ENCODE measurements at regions not wholly inside any gene's neighbourhood (a gene's known extent, or its start where the extent isn't known, plus 50 kb on each side); places are given as distances from the start of the nearest gene placed in this dataset.

GRCh38 chr13:100809856-100810255 lies 135.3 kb upstream of the TMTC4 start:
- Mint-ChIP-seq H3K9me3 (no peaks in the 10 kb centered on the region), H3K27ac (no peak overlapping the region), H3K27me3 (peaks cover 19% of the 10 kb centered on the region), H3K4me1 (no peaks in the 10 kb centered on the region), H3K4me3 (no peak overlapping the region), H3K36me3 (ENCODE audit: low read depth) (no peaks in the 10 kb centered on the region)
- no peak for DNase-seq
- intact Hi-C loops (cut with micrococcal nuclease), result no loop called here

- Mint-ChIP-seq H3K9me3 (no peaks in the 10 kb centered on the region), H3K27me3 (peaks cover 19% of the 10 kb centered on the region), H3K4me1 (no peaks in the 10 kb centered on the region), H3K36me3 (ENCODE audit: low read depth) (no peaks in the 10 kb centered on the region), H3K27ac (no peak overlapping the region), H3K4me3 (no peak overlapping the region)
- no peak for DNase-seq
- intact Hi-C loops (cut with micrococcal nuclease), result no loop called here
These were observed 134.5 kb upstream of the TMTC4 start for GRCh38 chr13:100809129-100809390.

- Mint-ChIP-seq H3K27ac (no peak overlapping the region), H3K27me3 (peaks cover 19% of the 10 kb centered on the region), H3K36me3 (ENCODE audit: low read depth) (no peaks in the 10 kb centered on the region), H3K4me3 (no peak overlapping the region), H3K9me3 (no peaks in the 10 kb centered on the region), H3K4me1 (no peaks in the 10 kb centered on the region)
- intact Hi-C loops (cut with micrococcal nuclease), result no loop called here
- no peak for DNase-seq
These were observed 133.9 kb upstream of the TMTC4 start for GRCh38 chr13:100808330-100809128.

GRCh38 chr13:100803091-100803490 lies 128.5 kb upstream of the TMTC4 start:
- DNase-seq, result no peak
- no peaks in the 10 kb centered on the region for H3K4me1 Mint-ChIP-seq
- no peak overlapping the region for H3K4me3 Mint-ChIP-seq
- H3K9me3 Mint-ChIP-seq, result no peaks in the 10 kb centered on the region
- H3K27ac Mint-ChIP-seq, result no peak overlapping the region
- intact Hi-C loops (cut with micrococcal nuclease), result no loop called here
- H3K27me3 Mint-ChIP-seq, result peaks cover 6% of the 10 kb centered on the region
- no peaks in the 10 kb centered on the region for H3K36me3 Mint-ChIP-seq (ENCODE audit: low read depth)

DNA sequence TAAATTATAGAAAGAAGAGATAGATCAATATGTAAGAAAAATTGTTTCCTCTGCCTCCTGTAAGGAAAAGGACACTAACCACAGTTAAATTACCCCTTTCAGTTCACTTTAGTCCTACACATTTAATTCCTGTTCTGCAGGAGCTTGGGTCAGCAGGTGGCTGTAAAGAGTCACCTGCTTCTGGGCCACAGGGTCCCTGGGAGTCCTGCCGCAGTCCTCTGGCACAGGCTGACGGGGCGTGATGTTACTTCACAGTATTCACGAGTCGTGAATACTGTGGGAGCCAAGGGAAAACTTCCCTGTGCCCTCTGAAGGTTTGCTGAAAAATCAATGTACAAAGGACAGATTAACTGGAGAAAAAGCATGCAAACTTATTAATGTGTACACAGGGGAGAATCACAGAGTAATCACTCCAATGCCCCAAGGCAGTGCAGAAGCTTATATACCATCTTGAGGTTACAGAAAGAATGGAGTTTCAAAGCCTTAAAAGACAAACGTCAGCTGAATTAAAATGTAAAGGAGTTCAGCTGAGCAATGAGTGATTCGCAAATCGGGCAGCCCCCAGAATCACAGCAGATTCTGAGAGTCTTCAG lies 125.8 kb upstream of the TMTC4 start:
- Mint-ChIP-seq H3K4me3 (no peak overlapping the region), H3K9me3 (peaks cover 5% of the 10 kb centered on the region), H3K36me3 (ENCODE audit: low read depth) (no peaks in the 10 kb centered on the region), H3K27me3 (no peaks in the 10 kb centered on the region), H3K4me1 (no peaks in the 10 kb centered on the region), H3K27ac (no peak overlapping the region)
- intact Hi-C loops (cut with micrococcal nuclease), result no loop called here
- no peak for DNase-seq

DNA sequence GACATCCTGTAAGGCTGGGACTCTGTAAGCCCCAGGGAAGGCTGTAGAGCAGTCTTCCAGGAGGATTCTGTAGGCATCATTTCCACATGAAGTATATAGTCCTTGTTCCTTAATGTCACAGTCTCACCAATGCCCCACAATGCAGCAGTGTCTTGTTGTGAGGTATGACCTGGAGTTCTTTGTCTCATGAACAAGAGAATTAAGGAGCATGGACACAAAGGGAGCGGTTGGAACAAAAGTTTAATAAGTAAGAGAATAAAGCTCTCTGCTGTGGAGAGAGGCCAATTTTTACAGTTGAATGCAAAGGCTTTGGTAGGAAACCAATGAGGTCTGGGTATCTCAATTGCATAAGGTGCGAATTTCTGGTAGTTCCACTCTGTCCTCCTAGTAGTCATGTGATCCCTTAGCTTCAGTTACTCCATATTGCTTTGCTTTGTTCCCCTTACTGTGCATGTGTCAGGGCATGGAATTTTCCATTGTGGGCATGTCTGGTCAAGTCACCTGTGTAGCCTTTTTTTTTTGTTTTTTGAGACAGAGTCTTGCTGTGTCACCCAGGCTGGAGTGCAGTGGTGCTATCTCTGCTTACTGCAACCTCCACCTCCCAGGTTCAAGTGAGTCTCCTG lies 124.3 kb upstream of the TMTC4 start:
- Mint-ChIP-seq H3K36me3 (ENCODE audit: low read depth) (no peaks in the 10 kb centered on the region), H3K9me3 (peaks cover 9% of the 10 kb centered on the region), H3K27ac (no peak overlapping the region), H3K4me3 (no peak overlapping the region), H3K4me1 (no peaks in the 10 kb centered on the region), H3K27me3 (no peaks in the 10 kb centered on the region)
- intact Hi-C loops (cut with micrococcal nuclease), result no loop called here
- no peak for DNase-seq

DNA sequence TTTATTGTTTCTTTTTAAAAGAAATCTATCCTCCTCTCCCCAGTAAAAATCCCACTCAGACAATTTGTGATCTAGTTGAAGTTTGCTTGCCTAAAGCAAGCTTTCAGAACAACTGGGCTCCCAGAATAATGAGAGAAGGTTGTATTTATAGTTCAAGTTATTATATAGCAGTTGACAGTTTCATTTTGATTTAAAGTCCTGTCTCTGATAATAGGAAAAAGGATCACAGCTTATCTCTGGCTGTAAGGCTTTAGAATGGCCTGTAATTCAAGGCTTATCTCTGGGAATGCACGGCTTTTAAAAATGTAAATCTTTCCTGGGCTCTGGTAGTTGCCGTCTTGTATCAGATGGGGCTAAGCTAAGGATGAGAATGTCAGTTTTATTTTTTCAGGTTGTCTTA lies 123.3 kb upstream of the TMTC4 start:
- DNase-seq, result no peak
- Mint-ChIP-seq H3K4me3 (no peak overlapping the region), H3K27ac (no peak overlapping the region), H3K36me3 (ENCODE audit: low read depth) (no peaks in the 10 kb centered on the region), H3K27me3 (no peaks in the 10 kb centered on the region), H3K4me1 (no peaks in the 10 kb centered on the region), H3K9me3 (peaks cover 9% of the 10 kb centered on the region)
- intact Hi-C loops (cut with micrococcal nuclease), result no loop called here

GRCh38 chr13:100796463-100796862 lies 121.9 kb upstream of the TMTC4 start:
- Mint-ChIP-seq H3K4me1 (no peaks in the 10 kb centered on the region), H3K27me3 (no peaks in the 10 kb centered on the region), H3K27ac (no peak overlapping the region), H3K9me3 (peaks cover 9% of the 10 kb centered on the region), H3K4me3 (no peak overlapping the region), H3K36me3 (ENCODE audit: low read depth) (no peaks in the 10 kb centered on the region)
- intact Hi-C loops (cut with micrococcal nuclease), result no loop called here
- no peak for DNase-seq

DNA sequence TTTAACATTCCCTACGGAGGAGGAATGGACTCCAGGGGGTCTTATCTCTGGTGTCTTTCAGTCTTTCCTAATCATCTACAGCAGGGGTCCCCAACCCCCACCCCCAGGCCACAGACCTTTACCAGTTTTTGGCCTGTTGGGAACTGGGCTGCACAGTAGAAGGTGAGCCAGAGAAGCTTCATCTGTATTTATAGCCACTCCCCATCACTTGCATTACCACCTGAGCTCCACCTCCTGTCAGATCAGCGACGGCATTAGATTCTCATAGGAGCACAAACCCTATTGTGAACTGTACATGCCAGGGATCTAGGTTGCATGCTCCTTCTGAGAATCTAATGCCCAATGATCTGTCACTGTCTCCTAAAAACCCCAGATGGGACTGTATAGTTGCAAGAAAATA lies 120.0 kb upstream of the TMTC4 start:
- Mint-ChIP-seq H3K27ac (no peak overlapping the region), H3K4me1 (no peaks in the 10 kb centered on the region), H3K27me3 (peaks cover 4% of the 10 kb centered on the region), H3K36me3 (ENCODE audit: low read depth) (no peaks in the 10 kb centered on the region), H3K4me3 (no peak overlapping the region), H3K9me3 (peaks cover 9% of the 10 kb centered on the region)
- intact Hi-C loops (cut with micrococcal nuclease), result no loop called here
- DNase-seq, result no peak

- Mint-ChIP-seq H3K36me3 (ENCODE audit: low read depth) (no peaks in the 10 kb centered on the region), H3K4me1 (no peaks in the 10 kb centered on the region), H3K9me3 (peaks cover 4% of the 10 kb centered on the region), H3K27ac (no peak overlapping the region), H3K27me3 (peaks cover 12% of the 10 kb centered on the region), H3K4me3 (no peak overlapping the region)
- intact Hi-C loops (cut with micrococcal nuclease), result no loop called here
- no peak for DNase-seq
These were observed 115.8 kb upstream of the TMTC4 start for GRCh38 chr13:100790405-100790804.

DNA sequence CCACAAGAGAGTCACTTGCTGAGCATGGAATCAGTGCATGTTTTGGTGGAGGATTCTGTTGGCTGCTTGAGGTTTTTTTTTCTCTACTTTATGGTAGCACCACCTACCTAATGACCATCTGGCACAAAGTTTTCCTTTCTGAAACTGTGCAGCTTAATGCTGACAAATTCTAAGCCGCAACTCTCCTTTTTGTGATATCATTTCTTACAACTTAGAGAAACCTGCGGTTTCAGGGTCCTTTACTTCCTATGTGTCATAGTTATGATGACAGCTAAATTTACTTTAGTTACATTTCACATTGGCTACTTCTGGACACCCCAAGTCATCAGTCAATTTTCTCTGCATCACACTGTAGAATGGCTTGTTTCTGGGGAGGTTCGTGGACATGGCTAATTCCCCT lies 115.4 kb upstream of the TMTC4 start:
- Mint-ChIP-seq H3K4me3 (no peak overlapping the region), H3K36me3 (ENCODE audit: low read depth) (no peaks in the 10 kb centered on the region), H3K4me1 (no peaks in the 10 kb centered on the region), H3K27ac (no peak overlapping the region), H3K27me3 (peaks cover 12% of the 10 kb centered on the region), H3K9me3 (peaks cover 2% of the 10 kb centered on the region)
- DNase-seq, result no peak
- intact Hi-C loops (cut with micrococcal nuclease), result no loop called here

DNA sequence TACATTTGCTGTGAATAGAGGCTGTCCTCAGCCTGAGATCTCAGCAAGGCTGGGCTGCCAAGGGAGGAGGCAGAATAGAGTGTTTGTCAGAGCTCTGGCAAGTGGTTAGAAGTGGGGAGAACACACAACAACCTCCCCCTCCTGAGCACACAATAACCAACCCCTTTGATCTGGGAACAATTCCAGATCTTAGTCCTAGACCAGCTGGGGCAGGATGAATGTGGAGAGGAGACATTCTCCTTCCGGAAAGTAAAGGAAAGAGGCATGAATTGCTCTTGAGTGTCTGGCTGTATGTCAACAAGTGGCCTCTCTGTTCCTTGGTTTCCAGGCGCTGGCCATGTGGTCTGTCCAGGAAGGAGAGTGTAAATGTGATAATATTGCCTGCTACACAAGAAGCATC lies 114.9 kb upstream of the TMTC4 start:
- Mint-ChIP-seq H3K27me3 (peaks cover 12% of the 10 kb centered on the region), H3K36me3 (ENCODE audit: low read depth) (no peaks in the 10 kb centered on the region), H3K9me3 (peaks cover 2% of the 10 kb centered on the region), H3K4me3 (no peak overlapping the region), H3K4me1 (no peaks in the 10 kb centered on the region), H3K27ac (no peak overlapping the region)
- intact Hi-C loops (cut with micrococcal nuclease), result no loop called here
- no peak for DNase-seq

GRCh38 chr13:100789025-100789424 lies 114.4 kb upstream of the TMTC4 start:
- H3K4me3 Mint-ChIP-seq, result no peak overlapping the region
- no peaks in the 10 kb centered on the region for H3K36me3 Mint-ChIP-seq (ENCODE audit: low read depth)
- peaks cover 12% of the 10 kb centered on the region for H3K27me3 Mint-ChIP-seq
- no peaks in the 10 kb centered on the region for H3K4me1 Mint-ChIP-seq
- DNase-seq, result no peak
- no peak overlapping the region for H3K27ac Mint-ChIP-seq
- H3K9me3 Mint-ChIP-seq, result no peaks in the 10 kb centered on the region
- intact Hi-C loops (cut with micrococcal nuclease), result no loop called here

GRCh38 chr13:100788540-100788939 lies 113.9 kb upstream of the TMTC4 start:
- DNase-seq, result no peak
- no peak overlapping the region for H3K27ac Mint-ChIP-seq
- H3K36me3 Mint-ChIP-seq (ENCODE audit: low read depth), result no peaks in the 10 kb centered on the region
- no peak overlapping the region for H3K4me3 Mint-ChIP-seq
- H3K9me3 Mint-ChIP-seq, result no peaks in the 10 kb centered on the region
- H3K4me1 Mint-ChIP-seq, result no peaks in the 10 kb centered on the region
- H3K27me3 Mint-ChIP-seq, result peaks cover 12% of the 10 kb centered on the region
- intact Hi-C loops (cut with micrococcal nuclease), result no loop called here

- no peak overlapping the region for H3K4me3 Mint-ChIP-seq
These were observed 113.3 kb upstream of the TMTC4 start for GRCh38 chr13:100787899-100788298.

More at GRCh38 chr13:100787899-100788298, 113.3 kb upstream of the TMTC4 start:
- peaks cover 12% of the 10 kb centered on the region for H3K27me3 Mint-ChIP-seq
- no peak for DNase-seq
- no peak overlapping the region for H3K27ac Mint-ChIP-seq
- H3K4me1 Mint-ChIP-seq, result no peaks in the 10 kb centered on the region
- intact Hi-C loops (cut with micrococcal nuclease), result no loop called here
- H3K9me3 Mint-ChIP-seq, result no peaks in the 10 kb centered on the region
- no peaks in the 10 kb centered on the region for H3K36me3 Mint-ChIP-seq (ENCODE audit: low read depth)

Measured in activated CD4-positive, alpha-beta T cell treated with anti-CD3 and anti-CD28 coated beads, Interleukin-2, amount 10 ng/mL, durations not matched to agents 24 days and 14 days (primary cell).